SK-N-SH (cell line): ENCODE measurements at regions not wholly inside any gene's neighbourhood (a gene's known extent, or its start where the extent isn't known, plus 50 kb on each side); places are given as distances from the start of the nearest gene placed in this dataset.

Experiments
- CTCF ChIA-PET: fragments of 300-600, 350-600 bp; formaldehyde crosslinking; extraction: SDS; loops from one replicate; lab custom pipeline; 2021; lab: Yijun Ruan, JAX
- POLR2A ChIA-PET: fragments of 350-600 bp; sonication (Branson Sonifier 250); formaldehyde crosslinking; extraction: SDS; loops from one replicate; lab custom pipeline; 2020; ENCODE audit warnings: antibody characterized with exemption, inconsistent platforms; lab: Yijun Ruan, JAX
- DNase-seq: peaks from one replicate; pipeline ENCODE4 v3.0.0; 2012
- H2AFZ ChIP-seq: fragments of 200-600 bp; sonication (generic); 2 replicates; pipeline ENCODE4 v1.8.1; 2016; ENCODE audit warnings: antibody characterized with exemption, mild to moderate bottlenecking, low read depth
- H3F3A ChIP-seq: fragments of 200-600 bp; sonication (generic); replicated peaks from 2 replicates; pipeline ENCODE3; 2016; ENCODE audit warnings: antibody characterized with exemption, mild to moderate bottlenecking; ENCODE audit not compliant: insufficient read depth
- H3K27ac ChIP-seq, 2 experiments: fragments of 200-500 bp in 1 of 2; fragments of 200-600 bp in 1 of 2; sonication (Bioruptor generic) in 1 of 2; sonication (generic), shearing (Covaris generic) in 1 of 2; 2 replicates each; pipeline versions ENCODE4 v1.5.1 to v1.6.1; 2014 to 2016; ENCODE audit warnings: low read depth in 2 of 2, inconsistent platforms in 1 of 2, low read length in 1 of 2, mild to moderate bottlenecking in 1 of 2, mixed read lengths in 1 of 2
- H3K27me3 ChIP-seq: fragments of 200-600 bp; sonication (generic), shearing (Covaris generic); 2 replicates; pipeline ENCODE4 v1.6.1; 2016; ENCODE audit warnings: mixed run types; ENCODE audit not compliant: insufficient read depth
- H3K36me3 ChIP-seq, 2 experiments: fragments of 200-500 bp in 1 of 2; fragments of 200-600 bp in 1 of 2; sonication (Bioruptor generic) in 1 of 2; sonication (generic) in 1 of 2; replicated peaks in 1 of 2; 2 replicates each; pipeline versions ENCODE3 to v1.5.1; 2014 to 2016; ENCODE audit warnings: low read length in 1 of 2, mild to moderate bottlenecking in 1 of 2; ENCODE audit not compliant: insufficient read depth in 2 of 2, control insufficient read depth in 1 of 2
- H3K4me1 ChIP-seq, 2 experiments: fragments of 200-500 bp in 1 of 2; fragments of 200-600 bp in 1 of 2; sonication (Bioruptor generic) in 1 of 2; sonication (generic), shearing (Covaris generic) in 1 of 2; 2 replicates each; pipeline versions ENCODE4 v1.5.1 to v1.6.1; 2014 to 2016; ENCODE audit warnings: low read depth in 1 of 2, low read length in 1 of 2, mixed run types in 1 of 2; ENCODE audit not compliant: insufficient read depth in 2 of 2, control insufficient read depth in 1 of 2
- H3K4me2 ChIP-seq: fragments of 200-600 bp; sonication (generic), shearing (Covaris generic); 2 replicates; pipeline ENCODE4 v1.6.1; 2017; ENCODE audit warnings: mixed run types
- H3K4me3 ChIP-seq, 2 experiments: fragments of 200-500 bp in 1 of 2; fragments of 200-600 bp in 1 of 2; sonication (Bioruptor generic) in 1 of 2; sonication (generic), shearing (Covaris generic) in 1 of 2; 2 replicates each; pipeline versions ENCODE4 v1.5.1 to v1.8.1; 2014 to 2016; ENCODE audit warnings: low read depth in 2 of 2, inconsistent platforms in 1 of 2, low read length in 1 of 2, mild to moderate bottlenecking in 1 of 2, mixed read lengths in 1 of 2, moderate library complexity in 1 of 2
- H3K79me2 ChIP-seq: fragments of 200-600 bp; sonication (generic); 2 replicates; pipeline ENCODE4 v1.8.1; 2017; ENCODE audit warnings: mild to moderate bottlenecking; ENCODE audit not compliant: insufficient read depth
- H3K9ac ChIP-seq: fragments of 200-600 bp; sonication (generic); 2 replicates; pipeline ENCODE4 v1.6.1; 2017; ENCODE audit warnings: mixed run types
- H3K9me2 ChIP-seq: fragments of 200-600 bp; sonication (generic); 2 replicates; pipeline ENCODE4 v1.6.1; 2017; ENCODE audit warnings: mixed run types
- H3K9me3 ChIP-seq: fragments of 200-600 bp; sonication (generic); 2 replicates; pipeline ENCODE4 v1.6.1; 2017; ENCODE audit warnings: mixed run types, mild to moderate bottlenecking, moderate library complexity
- H4K20me1 ChIP-seq: fragments of 200-600 bp; sonication (generic); 2 replicates; pipeline ENCODE4 v1.6.1; 2017; ENCODE audit warnings: mild to moderate bottlenecking, mixed run types; ENCODE audit not compliant: insufficient read depth
- CHD2 ChIP-seq: fragments of 150-350 bp; IDR thresholded peaks from 2 replicates; pipeline ENCODE4 v1.6.1; 2018; ENCODE audit warnings: low read length; ENCODE audit not compliant: partially characterized antibody
- EP300 ChIP-seq, 2 experiments: IDR thresholded peaks; 2 replicates each; pipeline versions ENCODE4 v1.4.0 to v1.6.1; 2012; ENCODE audit warnings: borderline replicate concordance in 1 of 2, low read depth in 1 of 2, low read length in 1 of 2
- FOXJ3 ChIP-seq: sonication (generic); formaldehyde crosslinking; IDR thresholded peaks from 2 replicates; pipeline ENCODE4 v1.5.1; 2020; ENCODE audit warnings: mild to moderate bottlenecking, missing genetic modification reagents
- FOXM1 ChIP-seq: IDR thresholded peaks from 2 replicates; pipeline ENCODE4 v1.4.0; 2012; ENCODE audit warnings: low read depth, mild to moderate bottlenecking
- GABPA ChIP-seq: IDR thresholded peaks from 2 replicates; pipeline ENCODE4 v1.4.0; 2012; ENCODE audit warnings: low read depth, mild to moderate bottlenecking
- GATA2 ChIP-seq: sonication (generic); formaldehyde crosslinking; IDR thresholded peaks from 2 replicates; pipeline ENCODE4 v1.5.0; 2020; ENCODE audit warnings: mild to moderate bottlenecking, missing genetic modification reagents
- JUND ChIP-seq: IDR thresholded peaks from 2 replicates; pipeline ENCODE4 v1.4.0; 2012
- MAX ChIP-seq: IDR thresholded peaks from 2 replicates; pipeline ENCODE4 v1.4.0; 2012; ENCODE audit warnings: low read depth
- MXI1 ChIP-seq: IDR thresholded peaks from 2 replicates; pipeline ENCODE4 v1.6.1; 2012; ENCODE audit warnings: mild to moderate bottlenecking, low read depth, low read length, improper control_type of control experiment
- NFIC ChIP-seq: IDR thresholded peaks from 2 replicates; pipeline ENCODE4 v1.4.0; 2012; ENCODE audit warnings: borderline replicate concordance
- NRF1 ChIP-seq: IDR thresholded peaks from 2 replicates; pipeline ENCODE4 v1.6.1; 2012; ENCODE audit warnings: low read depth, mild to moderate bottlenecking, low read length
- POLR2AphosphoS5 ChIP-seq: IDR thresholded peaks from 2 replicates; pipeline ENCODE4 v1.6.1; 2012; ENCODE audit warnings: low read depth, low read length
- RAD21 ChIP-seq: IDR thresholded peaks from 2 replicates; pipeline ENCODE4 v1.6.1; 2012; ENCODE audit warnings: mild to moderate bottlenecking, low read length
- RCOR1 ChIP-seq: fragments of 150-350 bp; IDR thresholded peaks from 2 replicates; pipeline ENCODE4 v1.6.1; 2017; ENCODE audit warnings: antibody characterized with exemption, low read length
- RXRA ChIP-seq: IDR thresholded peaks from 2 replicates; pipeline ENCODE4 v1.4.0; 2012; ENCODE audit warnings: low read depth, mild to moderate bottlenecking, borderline replicate concordance
- SIN3A ChIP-seq: IDR thresholded peaks from 2 replicates; pipeline ENCODE4 v1.6.1; 2012; ENCODE audit warnings: low read depth, mild to moderate bottlenecking, low read length, moderate library complexity, borderline replicate concordance
- TAF1 ChIP-seq: IDR thresholded peaks from 2 replicates; pipeline ENCODE4 v1.6.1; 2012; ENCODE audit warnings: low read depth, mild to moderate bottlenecking, low read length, moderate library complexity, borderline replicate concordance
- TEAD4 ChIP-seq: IDR thresholded peaks from 2 replicates; pipeline ENCODE4 v1.4.0; 2012; ENCODE audit warnings: mild to moderate bottlenecking, borderline replicate concordance; ENCODE audit not compliant: insufficient read depth
- YY1 ChIP-seq: IDR thresholded peaks from 2 replicates; pipeline ENCODE4 v1.4.0; 2012; ENCODE audit warnings: low read depth, mild to moderate bottlenecking
- ZBTB33 ChIP-seq: IDR thresholded peaks from 2 replicates; pipeline ENCODE4 v1.4.0; 2012; ENCODE audit warnings: low read depth, borderline replicate concordance
- WGBS: methylation state at CpG from one replicate; pipeline ENCODE4 v1.1.6; 2017; ENCODE audit warnings: low lambda C conversion rate; 5-methylcytosine and 5-hydroxymethylcytosine counted together

- no peaks in the 10 kb centered on the region for H3F3A ChIP-seq
- H3K27ac ChIP-seq = no peak overlapping the region
- no peak for TF ChIP-seq RAD21
- TF ChIP-seq RCOR1 = no peak
- TF ChIP-seq CHD2 = no peak
- no peak for TF ChIP-seq MAX
- TF ChIP-seq TAF1 = no peak
- no peak for TF ChIP-seq POLR2AphosphoS5
- TF ChIP-seq FOXJ3 (CRISPR knock-in tag) = no peak
- no peak for TF ChIP-seq GABPA
- no peak for TF ChIP-seq JUND
- TF ChIP-seq RXRA = no peak
- no peak for TF ChIP-seq EP300 (IDR thresholded peaks at IDR 0.05; ENCODE audit: borderline replicate concordance in 1 of 2, low read depth in 1 of 2, low read length in 1 of 2)
- TF ChIP-seq ZBTB33 = no peak
- TF ChIP-seq SIN3A = no peak
- TF ChIP-seq FOXM1 = no peak
- TF ChIP-seq GATA2 (CRISPR knock-in tag) = no peak
- TF ChIP-seq, all 33 proteins: peak for 0
- Histone ChIP-seq H3K36me3 (no peaks in the 10 kb centered on the region), H3K4me3 (no peak overlapping the region), H3K4me2 (no peak overlapping the region), H4K20me1 (no peaks in the 10 kb centered on the region), H3K4me1 (peaks cover 0 to 3% of the 10 kb centered on the region in 2 experiments; a peak in 1 of 4 replicates), H3K79me2 (no peaks in the 10 kb centered on the region), H3K27me3 (no peaks in the 10 kb centered on the region), H3K9ac (no peak overlapping the region), H3K9me2 (no peaks in the 10 kb centered on the region), H2AFZ (no peak overlapping the region), H3K9me3 (no peaks in the 10 kb centered on the region)
- ChIA-PET CTCF (interaction anchor here (1.7 kb wide), 1 partner anchor 12 kb away, joined by 7 read pairs; no protein-coding TSS in a partner anchor), POLR2A (no interaction called here)
- 78% methylated on average over 6 of the region's 6 CpGs for WGBS
- DNase-seq = no peak
Observed at GRCh38 chr2:234733093-234733489, 218.7 kb upstream of the SH3BP4 start.

- H3K4me2 ChIP-seq = no peak overlapping the region
- H3K4me3 ChIP-seq = no peak overlapping the region
- no peaks in the 10 kb centered on the region for H3F3A ChIP-seq
- no peak overlapping the region for H3K9ac ChIP-seq
- H3K36me3 ChIP-seq = no peaks in the 10 kb centered on the region
- no peaks in the 10 kb centered on the region for H3K9me2 ChIP-seq
- no peaks in the 10 kb centered on the region for H4K20me1 ChIP-seq
- no peak overlapping the region for H2AFZ ChIP-seq
- POLR2A ChIA-PET = no interaction called here
- CTCF ChIA-PET = interaction anchor here (1.7 kb wide), 1 partner anchor 13 kb away, joined by 7 read pairs; no protein-coding TSS in a partner anchor
- peaks cover 0 to 3% of the 10 kb centered on the region in 2 experiments; a peak in 1 of 4 replicates for H3K4me1 ChIP-seq
- 82% methylated on average over 3 of the region's 3 CpGs for WGBS
- H3K79me2 ChIP-seq = no peaks in the 10 kb centered on the region
- no peak overlapping the region for H3K27ac ChIP-seq
- H3K27me3 ChIP-seq = no peaks in the 10 kb centered on the region
- no peaks in the 10 kb centered on the region for H3K9me3 ChIP-seq
- TF ChIP-seq JUND (no peak), MXI1 (no peak), YY1 (no peak), TEAD4 (no peak), NRF1 (no peak), NFIC (no peak)
- DNase-seq = no peak
Observed at GRCh38 chr2:234732404-234733092, 219.3 kb upstream of the SH3BP4 start.
